OCI-LY1 (cell line): ENCODE measurements at regions not wholly inside any gene's neighbourhood (a gene's known extent, or its start where the extent isn't known, plus 50 kb on each side); places are given as distances from the start of the nearest gene placed in this dataset.

Experiments used
- H2AFZ ChIP-seq: fragments of 200-600 bp; sonication (generic), shearing (Covaris generic); 2 replicates; pipeline ENCODE4 v1.6.0; 2014; ENCODE audit warnings: antibody characterized with exemption, mild to moderate bottlenecking, low read length
- H3F3A ChIP-seq: fragments of 200-600 bp; sonication (generic), shearing (Covaris generic); 2 replicates; pipeline ENCODE4 v1.6.0; 2014; ENCODE audit warnings: mild to moderate bottlenecking, antibody characterized with exemption, low read length, moderate library complexity; ENCODE audit not compliant: insufficient read depth
- H3K27ac ChIP-seq: fragments of 200-600 bp; sonication (generic); 2 replicates; pipeline ENCODE4 v1.5.1; 2014; ENCODE audit warnings: low read length, mixed run types, mild to moderate bottlenecking, low read depth; ENCODE audit not compliant: poor library complexity, severe bottlenecking
- H3K27me3 ChIP-seq: fragments of 200-600 bp; sonication (generic); 2 replicates; pipeline ENCODE4 v1.6.0; 2014; ENCODE audit warnings: antibody characterized with exemption, mild to moderate bottlenecking, low read length, moderate library complexity; ENCODE audit not compliant: insufficient read depth
- H3K36me3 ChIP-seq: fragments of 200-600 bp; sonication (generic); 2 replicates; pipeline ENCODE4 v1.6.1; 2014; ENCODE audit warnings: mild to moderate bottlenecking, antibody characterized with exemption, low read length, moderate library complexity, mixed read lengths; ENCODE audit not compliant: insufficient read depth
- H3K4me1 ChIP-seq: fragments of 200-600 bp; sonication (generic); 2 replicates; pipeline ENCODE4 v1.5.1; 2014; ENCODE audit warnings: mild to moderate bottlenecking, low read length, moderate library complexity; ENCODE audit not compliant: insufficient read depth, severe bottlenecking
- H3K4me2 ChIP-seq: fragments of 200-600 bp; sonication (generic), shearing (Covaris generic); 2 replicates; pipeline ENCODE4 v1.6.1; 2014; ENCODE audit warnings: low read length
- H3K4me3 ChIP-seq: fragments of 200-600 bp; sonication (generic); 2 replicates; pipeline ENCODE4 v1.5.1; 2014; ENCODE audit warnings: low read length, low read depth, mild to moderate bottlenecking, mixed read lengths; ENCODE audit not compliant: poor library complexity, severe bottlenecking
- H3K79me2 ChIP-seq: fragments of 200-600 bp; shearing (Covaris generic); 2 replicates; pipeline ENCODE4 v1.6.1; 2016; ENCODE audit warnings: mixed run types, low read length, mixed read lengths; ENCODE audit not compliant: insufficient read depth
- H3K9ac ChIP-seq: fragments of 200-600 bp; sonication (generic), shearing (Covaris generic); 2 replicates; pipeline ENCODE4 v1.6.1; 2014; ENCODE audit warnings: mild to moderate bottlenecking, low read length, mixed read lengths
- H3K9me2 ChIP-seq: fragments of 200-600 bp; sonication (generic), shearing (Covaris generic); 2 replicates; pipeline ENCODE4 v1.6.1; 2014; ENCODE audit warnings: low read depth, mild to moderate bottlenecking, low read length, mixed read lengths
- H3K9me3 ChIP-seq: fragments of 200-600 bp; shearing (Covaris generic); 2 replicates; pipeline ENCODE4 v1.6.1; 2014; ENCODE audit warnings: low read length, mixed read lengths
- H4K20me1 ChIP-seq: fragments of 200-600 bp; sonication (generic), shearing (Covaris generic); 2 replicates; pipeline ENCODE4 v1.6.0; 2016; ENCODE audit warnings: mild to moderate bottlenecking, low read length; ENCODE audit not compliant: insufficient read depth
- EZH2 ChIP-seq: fragments of 200-600 bp; sonication (generic), shearing (Covaris generic); IDR thresholded peaks from 2 replicates; pipeline ENCODE4 v1.8.0; 2017; ENCODE audit warnings: borderline replicate concordance, mixed run types, mild to moderate bottlenecking, antibody characterized with exemption, low read length, moderate library complexity, mixed read lengths
- TF ChIP-seq, protein P1 (sequence below): fragments of 200-600 bp; sonication (generic), shearing (Covaris generic); IDR thresholded peaks from 2 replicates; pipeline ENCODE4 v1.5.1; 2017; ENCODE audit warnings: mild to moderate bottlenecking, antibody characterized with exemption, low read length, moderate library complexity, mixed read lengths

DNA sequence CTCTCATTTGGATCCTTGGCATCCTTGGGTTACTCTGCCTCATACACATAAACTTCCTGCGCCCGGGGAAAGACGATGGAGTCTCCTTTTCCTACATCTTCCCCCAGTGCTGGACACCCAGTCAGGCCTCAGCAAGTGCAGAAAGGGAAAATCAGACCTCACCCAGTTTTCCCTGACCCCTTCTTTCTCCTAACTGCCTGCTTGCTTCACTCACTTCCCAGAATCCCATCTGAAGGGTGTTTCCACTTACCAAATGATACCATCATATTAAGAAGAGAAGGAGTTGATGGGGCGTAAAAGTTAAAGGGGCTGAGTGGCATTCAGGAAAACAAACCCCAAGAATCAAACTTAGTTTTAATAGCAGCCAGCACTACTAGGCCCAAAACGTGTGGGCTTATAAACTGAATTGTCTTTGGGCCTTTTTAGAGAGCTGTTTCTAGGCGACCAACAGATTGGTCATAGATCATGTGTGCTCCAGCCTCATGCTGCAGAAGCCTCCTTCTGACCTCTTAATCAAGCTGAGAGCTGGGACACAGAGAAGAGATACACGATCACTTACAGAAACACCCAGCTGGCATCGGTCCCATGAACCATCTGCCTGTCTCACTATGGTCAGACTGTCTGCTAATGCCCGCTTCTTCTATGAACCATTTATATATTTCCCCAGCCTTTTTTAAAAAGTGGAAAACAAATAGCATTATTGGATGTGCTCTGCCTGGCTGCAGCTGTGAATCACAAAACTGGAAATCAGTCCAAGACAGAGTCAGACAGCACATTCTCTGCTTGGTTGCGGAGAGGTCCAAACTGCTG lies 165.7 kb upstream of the SLC14A2 start:
- no peak overlapping the region for H3K4me2 ChIP-seq
- no peak overlapping the region for H3K9ac ChIP-seq
- H4K20me1 ChIP-seq = no peaks in the 10 kb centered on the region
- H3K79me2 ChIP-seq = no peaks in the 10 kb centered on the region
- H3K4me3 ChIP-seq = no peak overlapping the region
- no peaks in the 10 kb centered on the region for H3K36me3 ChIP-seq
- H3K4me1 ChIP-seq = no peaks in the 10 kb centered on the region
- H3K9me3 ChIP-seq = no peaks in the 10 kb centered on the region
- H2AFZ ChIP-seq = no peak overlapping the region
- H3K27me3 ChIP-seq = no peaks in the 10 kb centered on the region
- H3K9me2 ChIP-seq = no peaks in the 10 kb centered on the region
- H3K27ac ChIP-seq = no peak overlapping the region
- H3F3A ChIP-seq = no peaks in the 10 kb centered on the region
- TF ChIP-seq, protein P1, sequence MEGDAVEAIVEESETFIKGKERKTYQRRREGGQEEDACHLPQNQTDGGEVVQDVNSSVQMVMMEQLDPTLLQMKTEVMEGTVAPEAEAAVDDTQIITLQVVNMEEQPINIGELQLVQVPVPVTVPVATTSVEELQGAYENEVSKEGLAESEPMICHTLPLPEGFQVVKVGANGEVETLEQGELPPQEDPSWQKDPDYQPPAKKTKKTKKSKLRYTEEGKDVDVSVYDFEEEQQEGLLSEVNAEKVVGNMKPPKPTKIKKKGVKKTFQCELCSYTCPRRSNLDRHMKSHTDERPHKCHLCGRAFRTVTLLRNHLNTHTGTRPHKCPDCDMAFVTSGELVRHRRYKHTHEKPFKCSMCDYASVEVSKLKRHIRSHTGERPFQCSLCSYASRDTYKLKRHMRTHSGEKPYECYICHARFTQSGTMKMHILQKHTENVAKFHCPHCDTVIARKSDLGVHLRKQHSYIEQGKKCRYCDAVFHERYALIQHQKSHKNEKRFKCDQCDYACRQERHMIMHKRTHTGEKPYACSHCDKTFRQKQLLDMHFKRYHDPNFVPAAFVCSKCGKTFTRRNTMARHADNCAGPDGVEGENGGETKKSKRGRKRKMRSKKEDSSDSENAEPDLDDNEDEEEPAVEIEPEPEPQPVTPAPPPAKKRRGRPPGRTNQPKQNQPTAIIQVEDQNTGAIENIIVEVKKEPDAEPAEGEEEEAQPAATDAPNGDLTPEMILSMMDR = no peak
- TF ChIP-seq EZH2 = no peak

DNA sequence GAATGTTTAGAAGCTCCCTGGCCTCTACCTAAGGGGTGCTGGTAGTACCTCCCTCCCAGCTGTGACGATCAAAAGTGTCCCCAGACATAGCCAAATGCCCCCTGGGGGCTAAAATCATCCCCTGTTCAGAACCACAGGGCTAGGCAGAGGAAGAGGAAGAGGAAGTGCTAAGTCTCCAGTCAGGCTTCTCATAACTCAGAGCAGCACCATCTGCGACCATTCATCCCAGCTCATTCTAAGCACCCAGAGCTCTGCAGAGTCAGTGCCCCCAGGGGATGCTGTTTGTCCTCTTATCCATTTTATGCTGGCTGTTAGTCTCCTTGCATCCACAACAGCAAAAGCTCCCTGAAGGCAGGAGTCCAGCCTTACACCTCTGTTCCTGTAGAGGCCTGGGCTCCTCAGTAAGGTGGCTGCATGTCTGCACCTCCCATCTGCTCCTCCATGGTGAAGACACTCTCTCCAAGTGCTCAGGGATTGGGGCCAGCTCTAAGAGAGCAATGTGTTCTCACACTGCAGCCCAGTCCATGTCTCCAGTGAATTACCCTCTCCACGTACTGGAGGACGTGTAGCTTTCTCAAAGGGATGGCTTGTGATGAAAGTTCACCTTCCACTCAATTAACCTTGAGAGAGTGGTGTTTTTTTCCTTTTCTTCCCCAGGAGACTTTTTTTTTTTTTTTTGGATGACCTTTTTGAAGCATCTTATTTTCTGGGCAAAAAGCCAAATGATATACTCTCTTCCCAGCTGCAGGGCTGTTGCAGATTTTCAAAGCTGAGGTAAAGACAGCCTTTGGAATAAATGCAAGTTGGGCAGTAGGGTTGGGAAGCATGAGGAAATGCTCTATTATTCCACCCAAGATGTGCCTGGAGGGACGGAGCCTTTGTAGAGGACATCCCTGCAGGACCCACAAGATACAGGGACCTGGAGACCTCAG lies 158.9 kb upstream of the SLC14A2 start:
- no peaks in the 10 kb centered on the region for H3K27me3 ChIP-seq
- H3K9ac ChIP-seq = no peak overlapping the region
- no peaks in the 10 kb centered on the region for H3F3A ChIP-seq
- no peak for TF ChIP-seq EZH2
- TF ChIP-seq, protein P1 = no peak
- H3K4me3 ChIP-seq = no peak overlapping the region
- no peaks in the 10 kb centered on the region for H3K79me2 ChIP-seq
- H3K27ac ChIP-seq = no peak overlapping the region
- H3K9me2 ChIP-seq = no peaks in the 10 kb centered on the region
- no peaks in the 10 kb centered on the region for H3K36me3 ChIP-seq
- no peaks in the 10 kb centered on the region for H4K20me1 ChIP-seq
- no peak overlapping the region for H2AFZ ChIP-seq
- H3K9me3 ChIP-seq = no peaks in the 10 kb centered on the region
- no peak overlapping the region for H3K4me2 ChIP-seq
- peaks cover 4% of the 10 kb centered on the region for H3K4me1 ChIP-seq

DNA sequence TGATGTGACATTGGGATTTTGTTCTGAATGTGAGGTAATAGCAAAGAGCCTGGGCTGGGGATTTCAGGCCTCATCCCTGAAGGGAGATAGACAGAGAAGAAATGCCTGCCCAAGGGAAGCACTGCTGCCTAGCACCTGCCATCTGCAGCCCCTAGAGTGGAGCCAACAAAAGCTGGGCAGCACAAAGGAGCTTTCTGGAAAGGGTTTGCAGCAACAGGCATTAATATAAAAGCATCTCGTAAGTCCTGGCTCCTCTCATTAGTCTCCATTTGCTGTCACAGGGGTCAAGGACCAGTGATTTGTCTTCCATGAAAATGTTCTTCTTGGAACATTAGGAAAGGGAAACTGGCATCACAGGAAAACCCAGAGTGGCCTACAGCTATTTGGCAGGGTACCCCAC lies 157.2 kb upstream of the SLC14A2 start:
- H3K9ac ChIP-seq = no peak overlapping the region
- no peaks in the 10 kb centered on the region for H4K20me1 ChIP-seq
- no peak overlapping the region for H2AFZ ChIP-seq
- H3K4me1 ChIP-seq = peaks cover 4% of the 10 kb centered on the region
- no peaks in the 10 kb centered on the region for H3K27me3 ChIP-seq
- H3K4me3 ChIP-seq = no peak overlapping the region
- no peak overlapping the region for H3K27ac ChIP-seq
- no peaks in the 10 kb centered on the region for H3K9me3 ChIP-seq
- TF ChIP-seq, protein P1 = no peak
- no peak for TF ChIP-seq EZH2
- no peaks in the 10 kb centered on the region for H3F3A ChIP-seq
- H3K4me2 ChIP-seq = no peak overlapping the region
- H3K79me2 ChIP-seq = no peaks in the 10 kb centered on the region
- H3K36me3 ChIP-seq = no peaks in the 10 kb centered on the region
- no peaks in the 10 kb centered on the region for H3K9me2 ChIP-seq
